CD4-positive, alpha-beta T cell treated with Interleukin-4 for 1 hour (primary cell): ENCODE measurements at regions not wholly inside any gene's neighbourhood (a gene's known extent, or its start where the extent isn't known, plus 50 kb on each side); places are given as distances from the start of the nearest gene placed in this dataset.

Source experiments
- DNase-seq, 2 donors: peaks; one replicate each; pipeline ENCODE4 v3.0.0-alpha.2; 2020 to 2022

GRCh38 chr9:107932601-107933000 lies 443.0 kb upstream of the KLF4 start:
- no peak for DNase-seq

- DNase-seq, result no peak
Observed at GRCh38 chr9:107932046-107932445, 442.5 kb upstream of the KLF4 start.

GRCh38 chr9:107931071-107931715 lies 441.6 kb upstream of the KLF4 start:
- DNase-seq, result no peak

GRCh38 chr9:107929443-107929842 lies 439.9 kb upstream of the KLF4 start:
- peak in 1 of 2 donors; percentile 44 for DNase-seq

- DNase-seq, result no peak
Observed at GRCh38 chr9:107928701-107929371, 439.3 kb upstream of the KLF4 start.

GRCh38 chr9:107927276-107927675 lies 437.7 kb upstream of the KLF4 start:
- no peak for DNase-seq

GRCh38 chr9:107925749-107926297 lies 436.3 kb upstream of the KLF4 start:
- no peak for DNase-seq

DNA sequence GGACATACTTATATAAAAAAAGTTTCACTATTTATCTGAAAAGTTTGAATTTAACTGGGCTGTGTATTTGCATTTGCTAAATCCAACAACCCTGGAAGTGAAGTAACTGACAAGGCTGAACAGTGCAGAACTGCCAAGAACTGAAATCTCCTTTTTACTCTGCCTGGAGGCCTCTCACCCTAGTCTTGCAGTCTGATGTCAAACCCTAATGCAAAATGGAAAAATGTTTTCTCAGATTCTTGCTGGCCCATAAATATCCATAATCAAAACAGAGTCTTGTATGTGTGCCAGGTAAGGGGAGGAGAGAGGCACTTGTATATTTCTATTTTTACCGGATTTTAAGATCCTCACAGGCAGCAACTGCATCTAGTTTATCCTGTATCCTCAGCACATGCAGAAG lies 432.7 kb upstream of the KLF4 start:
- no peak for DNase-seq

DNA sequence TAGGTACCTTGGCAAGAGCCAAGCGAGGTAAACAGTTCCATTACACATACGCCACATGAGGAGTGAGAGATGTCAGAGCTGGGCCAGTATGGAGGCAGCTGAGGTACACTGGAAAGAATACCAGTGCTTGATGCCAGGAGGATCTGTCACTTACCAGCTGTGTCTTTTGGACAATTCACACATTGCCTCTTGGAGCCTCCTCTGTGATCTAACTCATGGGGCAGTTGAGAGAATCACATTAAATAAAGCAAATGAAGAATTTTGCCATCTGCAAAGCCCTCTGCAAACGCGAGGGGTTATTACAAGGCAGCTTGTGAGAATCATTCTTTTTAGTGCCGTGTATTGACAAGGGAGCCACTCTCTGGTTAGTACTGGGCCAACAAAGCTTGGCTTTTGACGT lies 429.7 kb upstream of the KLF4 start:
- no peak for DNase-seq

GRCh38 chr9:107918749-107919148 lies 429.2 kb upstream of the KLF4 start:
- DNase-seq, result no peak

DNA sequence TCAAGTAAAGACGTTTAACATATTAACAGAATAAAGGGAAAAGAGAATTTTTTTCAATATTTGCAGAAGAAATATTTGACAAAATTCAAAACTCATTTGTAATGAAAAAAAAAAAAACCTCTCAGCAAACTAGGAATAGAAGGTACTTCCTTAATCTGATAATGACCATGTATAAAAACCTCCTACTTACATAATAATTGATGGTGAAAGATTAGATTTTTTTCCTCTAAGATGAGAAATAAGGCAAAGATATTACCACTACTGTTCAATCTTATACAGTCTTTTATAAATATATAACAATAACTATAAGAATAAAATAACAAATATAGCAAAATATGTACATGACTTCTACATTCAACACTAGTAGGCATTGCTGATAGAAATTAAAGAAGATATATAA lies 424.6 kb upstream of the KLF4 start:
- DNase-seq, result no peak

DNA sequence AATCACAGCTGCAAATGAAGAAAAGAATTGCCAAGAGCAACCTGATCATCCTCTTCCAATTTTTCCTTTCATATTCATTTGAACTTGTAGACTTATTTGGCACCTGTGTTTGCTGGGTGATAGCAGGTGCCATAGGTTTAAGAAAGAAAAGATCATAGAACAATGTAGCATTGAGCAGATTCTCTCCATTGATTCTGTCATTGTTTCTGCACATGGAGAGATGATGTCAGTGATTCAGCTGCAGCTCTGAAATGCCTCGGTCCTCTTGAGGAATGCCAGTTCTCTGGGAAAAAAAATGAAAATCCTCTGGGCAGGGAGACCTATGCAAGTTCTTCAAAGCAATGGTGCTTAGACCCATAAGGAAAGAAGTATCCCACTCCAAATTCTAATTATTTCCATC lies 418.1 kb upstream of the KLF4 start:
- no peak for DNase-seq

GRCh38 chr9:107907255-107907654 lies 417.7 kb upstream of the KLF4 start:
- no peak for DNase-seq

GRCh38 chr9:107906074-107906473 lies 416.5 kb upstream of the KLF4 start:
- DNase-seq, result no peak

DNA sequence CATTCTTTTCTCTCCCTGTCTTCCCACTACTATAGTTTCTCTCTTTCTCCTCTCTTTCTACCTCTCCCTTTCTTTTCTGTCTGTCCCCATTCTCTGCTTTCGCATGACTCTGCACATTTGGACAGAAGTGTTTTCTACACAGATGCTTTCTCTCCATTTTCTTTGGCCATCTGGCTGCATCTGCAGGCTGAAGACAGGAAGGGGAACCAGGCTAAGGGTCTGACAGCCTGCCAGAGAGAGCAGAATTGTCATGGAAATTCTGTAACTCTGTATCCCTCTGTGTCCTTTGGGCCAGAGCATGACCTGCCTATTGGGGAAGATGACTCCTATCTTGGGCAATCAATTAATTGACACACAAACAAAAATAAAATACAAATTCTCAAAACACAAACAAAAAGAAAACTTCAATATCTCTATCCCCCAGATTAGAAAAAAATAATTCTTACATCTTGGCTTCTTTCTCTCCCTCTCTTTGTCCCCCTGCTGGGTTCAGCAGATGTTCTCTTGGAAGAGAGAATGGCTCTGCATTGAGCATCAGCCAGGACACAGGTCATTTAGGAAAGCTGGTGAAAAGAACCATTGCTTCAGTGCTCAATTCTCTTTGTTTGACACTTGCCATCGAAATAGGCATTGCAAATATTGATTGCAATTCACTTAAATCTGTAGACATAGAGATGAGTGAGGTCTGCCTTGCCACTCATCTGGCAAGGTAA lies 415.9 kb upstream of the KLF4 start:
- no peak for DNase-seq

DNA sequence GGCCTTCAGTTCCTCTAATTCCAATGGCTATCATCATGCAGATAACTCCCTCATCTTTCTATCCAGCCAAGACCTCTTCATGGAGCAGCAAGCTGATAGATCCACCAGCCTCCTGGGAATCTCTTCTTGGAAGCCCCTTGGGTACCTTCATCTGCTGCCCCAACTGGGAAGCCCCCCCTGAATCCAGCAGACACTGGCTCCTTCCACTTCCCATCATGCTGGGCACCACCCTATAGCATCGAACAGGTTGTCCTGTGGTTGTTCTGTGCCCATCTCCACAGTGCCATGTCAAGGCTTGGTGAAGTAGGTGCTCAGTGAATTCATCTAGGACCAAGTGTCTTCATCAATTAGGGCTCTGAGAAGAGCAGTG lies 410.4 kb upstream of the KLF4 start:
- no peak for DNase-seq

DNA sequence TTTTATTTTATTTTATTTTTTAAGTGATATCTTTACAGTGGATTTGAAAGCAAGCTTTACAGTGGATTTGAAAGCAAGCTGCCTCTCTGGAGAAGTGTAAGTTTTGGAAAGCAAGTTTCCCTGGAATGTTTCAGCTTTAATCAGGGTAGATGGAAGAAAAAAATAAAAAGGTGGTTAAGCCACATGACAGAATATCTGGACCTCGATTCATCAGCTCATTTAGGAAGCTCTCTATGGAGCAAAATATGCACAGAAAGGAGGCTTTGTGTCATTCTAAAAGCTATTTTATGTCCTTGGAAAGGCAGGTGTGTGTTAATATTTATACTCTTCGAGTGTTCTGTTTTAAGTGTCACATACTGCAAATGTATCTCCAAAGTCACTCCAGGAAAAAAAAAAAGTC lies 409.2 kb upstream of the KLF4 start:
- DNase-seq, result no peak

- DNase-seq, result no peak
Observed at GRCh38 chr9:107896544-107896943, 407.0 kb upstream of the KLF4 start.

GRCh38 chr9:107895501-107896001 lies 406.0 kb upstream of the KLF4 start:
- no peak for DNase-seq

- DNase-seq, result no peak
Observed at GRCh38 chr9:107894572-107895261, 405.1 kb upstream of the KLF4 start.

GRCh38 chr9:107890921-107891465 lies 401.4 kb upstream of the KLF4 start:
- no peak for DNase-seq

GRCh38 chr9:107888773-107889227 lies 399.2 kb upstream of the KLF4 start:
- no peak for DNase-seq

- DNase-seq, result no peak
Observed at GRCh38 chr9:107886826-107887225, 397.3 kb upstream of the KLF4 start.
